ENCODE measurements at regions not wholly inside any gene's neighbourhood (a gene's known extent, or its start where the extent isn't known, plus 50 kb on each side); places are given as distances from the start of the nearest gene placed in this dataset.

- TF ChIP-seq ESRRG (CRISPR knock-in tag; IDR thresholded peaks at IDR 0.05) (no peak), ZC3H10 (CRISPR knock-in tag; IDR thresholded peaks at IDR 0.05) (no peak), TOX (CRISPR knock-in tag; IDR thresholded peaks at IDR 0.05; ENCODE audit: borderline replicate concordance) (no peak), BACH2 (CRISPR knock-in tag; IDR thresholded peaks at IDR 0.05; ENCODE audit: borderline replicate concordance) (no peak), GLIS3 (CRISPR knock-in tag; IDR thresholded peaks at IDR 0.05) (no peak), PPARA (CRISPR knock-in tag; IDR thresholded peaks at IDR 0.05; ENCODE audit: borderline replicate concordance) (no peak), ZNF70 (CRISPR knock-in tag; IDR thresholded peaks at IDR 0.05) (no peak), ISL1 (CRISPR knock-in tag; IDR thresholded peaks at IDR 0.05) (no peak), OSR1 (CRISPR knock-in tag; IDR thresholded peaks at IDR 0.05) (no peak), PATZ1 (CRISPR knock-in tag; IDR thresholded peaks at IDR 0.05; ENCODE audit: borderline replicate concordance) (no peak), ZNF8 (CRISPR knock-in tag; IDR thresholded peaks at IDR 0.05) (no peak), TSHZ2 (CRISPR knock-in tag; IDR thresholded peaks at IDR 0.05) (no peak), CSRNP3 (CRISPR knock-in tag; IDR thresholded peaks at IDR 0.05) (no peak), TCF4 (CRISPR knock-in tag; IDR thresholded peaks at IDR 0.05; ENCODE audit: borderline replicate concordance) (no peak), CREB5 (CRISPR knock-in tag; IDR thresholded peaks at IDR 0.05; ENCODE audit: low read depth) (no peak), POU6F1 (CRISPR knock-in tag; IDR thresholded peaks at IDR 0.05; ENCODE audit: borderline replicate concordance, low read depth) (no peak), SNAI2 (CRISPR knock-in tag; IDR thresholded peaks at IDR 0.05) (no peak), ZFP30 (CRISPR knock-in tag; IDR thresholded peaks at IDR 0.05) (no peak)
These were observed 815.1 kb downstream of the DIAPH3 start for GRCh38 chr13:59348617-59349016.

GRCh38 chr13:59352600-59352999 is 811.1 kb downstream of the DIAPH3 start:
- no peak for TF ChIP-seq PPARA (CRISPR knock-in tag; IDR thresholded peaks at IDR 0.05; ENCODE audit: borderline replicate concordance)
- no peak for TF ChIP-seq CSDC2 (CRISPR knock-in tag; IDR thresholded peaks at IDR 0.05)
- TF ChIP-seq SNAI2 (CRISPR knock-in tag; IDR thresholded peaks at IDR 0.05) = no peak
- ATAC-seq = no peak

More at GRCh38 chr13:59348617-59349016, 815.1 kb downstream of the DIAPH3 start:
- ATAC-seq = no peak

- TF ChIP-seq BACH2 (CRISPR knock-in tag; IDR thresholded peaks at IDR 0.05; ENCODE audit: borderline replicate concordance) (no peak), ZNF70 (CRISPR knock-in tag; IDR thresholded peaks at IDR 0.05) (no peak), OSR1 (CRISPR knock-in tag; IDR thresholded peaks at IDR 0.05) (no peak), ZNF565 (CRISPR knock-in tag; conservative IDR thresholded peaks at IDR 0.05; ENCODE audit: low read depth) (no peak), CREB5 (CRISPR knock-in tag; IDR thresholded peaks at IDR 0.05; ENCODE audit: low read depth) (no peak), GLIS3 (CRISPR knock-in tag; IDR thresholded peaks at IDR 0.05) (no peak), SNAI2 (CRISPR knock-in tag; IDR thresholded peaks at IDR 0.05) (no peak), ARNTL (CRISPR knock-in tag; IDR thresholded peaks at IDR 0.05; ENCODE audit: borderline replicate concordance, low read depth) (no peak), ESRRG (CRISPR knock-in tag; IDR thresholded peaks at IDR 0.05) (no peak), CSRNP3 (CRISPR knock-in tag; IDR thresholded peaks at IDR 0.05) (no peak), RARB (CRISPR knock-in tag; IDR thresholded peaks at IDR 0.05) (no peak), ZFP30 (CRISPR knock-in tag; IDR thresholded peaks at IDR 0.05) (no peak)
- ATAC-seq = no peak
These were observed 808.9 kb downstream of the DIAPH3 start for GRCh38 chr13:59354665-59355369.

Measured in SK-N-SH treated with all-trans-retinoic acid at 6 μM for 48 hours (cell line).